Upper lobe of right lung (tissue), 1 donor: ENCODE measurements at regions not wholly inside any gene's neighbourhood (a gene's known extent, or its start where the extent isn't known, plus 50 kb on each side); places are given as distances from the start of the nearest gene placed in this dataset.
"Not testable (repeated sequence)": the region's sequence is repeated elsewhere in the genome, so short reads cannot be mapped to it uniquely, and the experiment has no call there.

Source experiments
- ATAC-seq: fragments of 200-7000 bp; cut with Tn5 transposase; one replicate; pipeline ENCODE4 v1.9.1; 2020; ENCODE audit warnings: mild to moderate bottlenecking, moderate library complexity
- DNase-seq: peaks from one replicate; pipeline ENCODE4 v3.0.0-alpha.2; 2020
- H3K27ac ChIP-seq: fragments of 200-600 bp; one replicate; pipeline ENCODE4 v1.8.0; 2022
- H3K27me3 ChIP-seq: fragments of 200-600 bp; one replicate; pipeline ENCODE4 v1.8.0; 2022; ENCODE audit warnings: mild to moderate bottlenecking
- H3K36me3 ChIP-seq: fragments of 200-600 bp; one replicate; pipeline ENCODE4 v1.8.0; 2022
- H3K4me1 ChIP-seq: fragments of 200-600 bp; one replicate; pipeline ENCODE4 v1.8.0; 2022
- H3K4me3 ChIP-seq: fragments of 200-600 bp; one replicate; pipeline ENCODE4 v1.8.0; 2022; ENCODE audit warnings: mild to moderate bottlenecking
- H3K9me3 ChIP-seq: fragments of 200-600 bp; one replicate; pipeline ENCODE4 v1.8.0; 2022
- CTCF ChIP-seq: fragments of 200-600 bp; IDR thresholded peaks from one replicate; pipeline ENCODE4 v1.8.0; 2022; ENCODE audit warnings: antibody characterized with exemption
- intact Hi-C: fragments of 100-400 bp; cut with DNase I; formaldehyde crosslinking; loops from one replicate; pipeline ENCODE4 v1.11.0; 2022
- donor health status: DM: no; HTN: yes; CAD: no; lungs with severe emphysema.

GRCh38 chr1:194362327-194362726, 1175.9 kb upstream of the B3GALT2 start:
- Histone ChIP-seq H3K9me3 (no peaks in the 10 kb centered on the region), H3K27ac (no peak overlapping the region), H3K27me3 (no peaks in the 10 kb centered on the region), H3K4me3 (no peak overlapping the region), H3K36me3 (no peaks in the 10 kb centered on the region), H3K4me1 (no peaks in the 10 kb centered on the region)
- no peak for TF ChIP-seq CTCF
- ATAC-seq (no peak), DNase-seq (no peak)
- intact Hi-C loops = no loop called here

- no peaks in the 10 kb centered on the region for H3K27me3 ChIP-seq
- H3K9me3 ChIP-seq = no peaks in the 10 kb centered on the region
- no peak for DNase-seq
- H3K36me3 ChIP-seq = no peaks in the 10 kb centered on the region
- TF ChIP-seq CTCF = no peak
- intact Hi-C loops = no loop called here
- no peak overlapping the region for H3K27ac ChIP-seq
- H3K4me1 ChIP-seq = no peaks in the 10 kb centered on the region
- no peak for ATAC-seq
- H3K4me3 ChIP-seq = no peak overlapping the region
These were observed 1175.1 kb upstream of the B3GALT2 start for GRCh38 chr1:194361374-194362131.

GRCh38 chr1:194358208-194358581, 1171.8 kb upstream of the B3GALT2 start:
- Histone ChIP-seq H3K36me3 (no peaks in the 10 kb centered on the region), H3K4me3 (no peak overlapping the region), H3K9me3 (no peaks in the 10 kb centered on the region), H3K27me3 (no peaks in the 10 kb centered on the region), H3K27ac (no peak overlapping the region), H3K4me1 (no peaks in the 10 kb centered on the region)
- intact Hi-C loops = no loop called here
- peak; percentile 44 for DNase-seq
- no peak for ATAC-seq
- no peak for TF ChIP-seq CTCF

- ATAC-seq, H3K27ac ChIP-seq, H3K4me1 ChIP-seq, H3K9me3 ChIP-seq, intact Hi-C loops, H3K4me3 ChIP-seq, H3K36me3 ChIP-seq, H3K27me3 ChIP-seq: not testable (repeated sequence)
- peak; percentile 26 for DNase-seq
These were observed 1171.3 kb upstream of the B3GALT2 start for GRCh38 chr1:194357573-194358207.

GRCh38 chr1:194355488-194356106, 1169.2 kb upstream of the B3GALT2 start:
- Histone ChIP-seq H3K27me3 (no peaks in the 10 kb centered on the region), H3K27ac (no peak overlapping the region), H3K4me3 (no peak overlapping the region), H3K9me3 (no peaks in the 10 kb centered on the region), H3K36me3 (no peaks in the 10 kb centered on the region), H3K4me1 (no peaks in the 10 kb centered on the region)
- intact Hi-C loops = no loop called here
- DNase-seq (peak; percentile 39), ATAC-seq (no peak)
- TF ChIP-seq CTCF = no peak

GRCh38 chr1:194353121-194353520, 1166.7 kb upstream of the B3GALT2 start:
- Histone ChIP-seq H3K27ac (no peak overlapping the region), H3K4me3 (no peak overlapping the region), H3K9me3 (no peaks in the 10 kb centered on the region), H3K36me3 (no peaks in the 10 kb centered on the region), H3K27me3 (no peaks in the 10 kb centered on the region), H3K4me1 (no peaks in the 10 kb centered on the region)
- DNase-seq (no peak), ATAC-seq (no peak)
- intact Hi-C loops = no loop called here
- TF ChIP-seq CTCF = no peak
